ENCODE measurements at regions not wholly inside any gene's neighbourhood (a gene's known extent, or its start where the extent isn't known, plus 50 kb on each side); places are given as distances from the start of the nearest gene placed in this dataset.
A peak's percentile ranks its signal among the peaks of the same experiment; 100 is the strongest.

DNA sequence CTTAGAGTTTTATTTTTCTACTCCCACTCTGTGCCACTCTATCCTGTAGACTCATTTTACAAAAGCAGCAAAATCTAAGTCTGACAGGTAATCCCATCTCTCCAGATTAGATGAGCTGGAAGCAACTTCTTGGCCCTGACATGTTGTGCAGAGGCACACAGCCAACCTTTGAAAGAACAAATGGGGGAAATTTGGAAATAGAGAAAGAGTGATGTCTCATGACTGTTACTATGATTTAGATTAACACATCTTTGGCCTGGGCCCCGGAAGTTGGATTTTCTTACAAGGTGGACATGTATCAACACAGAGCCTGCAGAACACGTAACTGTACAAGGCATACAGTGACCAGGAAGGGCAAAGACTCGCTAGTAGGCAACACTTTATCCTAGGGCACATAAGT, 227.7 kb downstream of the MYLK4 start:
- TF ChIP-seq, protein P1, sequence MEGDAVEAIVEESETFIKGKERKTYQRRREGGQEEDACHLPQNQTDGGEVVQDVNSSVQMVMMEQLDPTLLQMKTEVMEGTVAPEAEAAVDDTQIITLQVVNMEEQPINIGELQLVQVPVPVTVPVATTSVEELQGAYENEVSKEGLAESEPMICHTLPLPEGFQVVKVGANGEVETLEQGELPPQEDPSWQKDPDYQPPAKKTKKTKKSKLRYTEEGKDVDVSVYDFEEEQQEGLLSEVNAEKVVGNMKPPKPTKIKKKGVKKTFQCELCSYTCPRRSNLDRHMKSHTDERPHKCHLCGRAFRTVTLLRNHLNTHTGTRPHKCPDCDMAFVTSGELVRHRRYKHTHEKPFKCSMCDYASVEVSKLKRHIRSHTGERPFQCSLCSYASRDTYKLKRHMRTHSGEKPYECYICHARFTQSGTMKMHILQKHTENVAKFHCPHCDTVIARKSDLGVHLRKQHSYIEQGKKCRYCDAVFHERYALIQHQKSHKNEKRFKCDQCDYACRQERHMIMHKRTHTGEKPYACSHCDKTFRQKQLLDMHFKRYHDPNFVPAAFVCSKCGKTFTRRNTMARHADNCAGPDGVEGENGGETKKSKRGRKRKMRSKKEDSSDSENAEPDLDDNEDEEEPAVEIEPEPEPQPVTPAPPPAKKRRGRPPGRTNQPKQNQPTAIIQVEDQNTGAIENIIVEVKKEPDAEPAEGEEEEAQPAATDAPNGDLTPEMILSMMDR (IDR thresholded peaks at IDR 0.05): no peak
- no peak overlapping the region for H3K27ac Mint-ChIP-seq (ENCODE audit: unreplicated experiment)
- no peak overlapping the region for H3K4me3 Mint-ChIP-seq (ENCODE audit: unreplicated experiment)
- no peak for DNase-seq (ENCODE audit: extremely low spot score, unreplicated experiment)
- peaks cover 29% of the 10 kb centered on the region for H3K9me3 Mint-ChIP-seq (ENCODE audit: unreplicated experiment)
- peaks cover 2% of the 10 kb centered on the region for H3K36me3 Mint-ChIP-seq (ENCODE audit: unreplicated experiment)
- H3K4me1 Mint-ChIP-seq (ENCODE audit: unreplicated experiment): peaks cover 33% of the 10 kb centered on the region
- no peaks in the 10 kb centered on the region for H3K27me3 Mint-ChIP-seq (ENCODE audit: unreplicated experiment)

DNA sequence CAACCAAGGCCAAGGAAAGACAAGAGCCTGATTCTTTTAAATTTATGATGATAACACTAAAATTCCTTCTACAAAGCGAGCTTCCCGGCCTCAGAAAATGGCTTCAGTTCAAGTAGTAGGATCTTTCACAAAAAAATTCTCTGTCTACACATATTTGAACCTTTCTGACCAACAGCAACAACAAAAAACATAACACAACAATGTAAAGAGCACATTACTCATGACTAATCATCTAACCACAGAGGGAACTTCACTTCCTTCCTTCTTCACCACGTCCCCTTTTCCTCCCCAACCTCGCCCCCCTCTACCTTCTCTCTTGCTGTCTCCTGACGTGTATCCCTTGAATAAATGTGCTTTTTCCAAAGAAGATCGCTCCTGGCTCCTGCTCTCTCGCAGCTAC, 228.2 kb downstream of the MYLK4 start:
- H3K9me3 Mint-ChIP-seq (ENCODE audit: unreplicated experiment): peaks cover 29% of the 10 kb centered on the region
- H3K27me3 Mint-ChIP-seq (ENCODE audit: unreplicated experiment): no peaks in the 10 kb centered on the region
- DNase-seq (ENCODE audit: extremely low spot score, unreplicated experiment): no peak
- TF ChIP-seq, protein P1 (IDR thresholded peaks at IDR 0.05): no peak
- peaks cover 33% of the 10 kb centered on the region for H3K4me1 Mint-ChIP-seq (ENCODE audit: unreplicated experiment)
- H3K4me3 Mint-ChIP-seq (ENCODE audit: unreplicated experiment): no peak overlapping the region
- H3K27ac Mint-ChIP-seq (ENCODE audit: unreplicated experiment): peak overlapping the region; percentile 39
- peaks cover 2% of the 10 kb centered on the region for H3K36me3 Mint-ChIP-seq (ENCODE audit: unreplicated experiment)

GRCh38 chr6:2517855-2518473, 232.8 kb downstream of the MYLK4 start:
- peak overlapping the region; percentile 28 for H3K27ac Mint-ChIP-seq (ENCODE audit: unreplicated experiment)
- peaks cover 2% of the 10 kb centered on the region for H3K36me3 Mint-ChIP-seq (ENCODE audit: unreplicated experiment)
- TF ChIP-seq, protein P1 (IDR thresholded peaks at IDR 0.05): no peak
- no peak overlapping the region for H3K4me3 Mint-ChIP-seq (ENCODE audit: unreplicated experiment)
- DNase-seq (ENCODE audit: extremely low spot score, unreplicated experiment): no peak
- peaks cover 33% of the 10 kb centered on the region for H3K4me1 Mint-ChIP-seq (ENCODE audit: unreplicated experiment)
- H3K27me3 Mint-ChIP-seq (ENCODE audit: unreplicated experiment): no peaks in the 10 kb centered on the region
- peaks cover 25% of the 10 kb centered on the region for H3K9me3 Mint-ChIP-seq (ENCODE audit: unreplicated experiment)

GRCh38 chr6:2517401-2517800, 233.3 kb downstream of the MYLK4 start:
- H3K27me3 Mint-ChIP-seq (ENCODE audit: unreplicated experiment): no peaks in the 10 kb centered on the region
- TF ChIP-seq, protein P1 (IDR thresholded peaks at IDR 0.05): no peak
- DNase-seq (ENCODE audit: extremely low spot score, unreplicated experiment): no peak
- no peak overlapping the region for H3K4me3 Mint-ChIP-seq (ENCODE audit: unreplicated experiment)
- H3K9me3 Mint-ChIP-seq (ENCODE audit: unreplicated experiment): peaks cover 20% of the 10 kb centered on the region
- H3K4me1 Mint-ChIP-seq (ENCODE audit: unreplicated experiment): peaks cover 29% of the 10 kb centered on the region
- peaks cover 2% of the 10 kb centered on the region for H3K36me3 Mint-ChIP-seq (ENCODE audit: unreplicated experiment)
- peak overlapping the region; percentile 28 for H3K27ac Mint-ChIP-seq (ENCODE audit: unreplicated experiment)

- DNase-seq (ENCODE audit: extremely low spot score, unreplicated experiment): no peak
- no peaks in the 10 kb centered on the region for H3K27me3 Mint-ChIP-seq (ENCODE audit: unreplicated experiment)
- H3K27ac Mint-ChIP-seq (ENCODE audit: unreplicated experiment): no peak overlapping the region
- H3K4me1 Mint-ChIP-seq (ENCODE audit: unreplicated experiment): peaks cover 23% of the 10 kb centered on the region
- peaks cover 15% of the 10 kb centered on the region for H3K9me3 Mint-ChIP-seq (ENCODE audit: unreplicated experiment)
- H3K4me3 Mint-ChIP-seq (ENCODE audit: unreplicated experiment): no peak overlapping the region
- no peaks in the 10 kb centered on the region for H3K36me3 Mint-ChIP-seq (ENCODE audit: unreplicated experiment)
- TF ChIP-seq, protein P1 (IDR thresholded peaks at IDR 0.05): no peak
Measured at GRCh38 chr6:2516059-2516458, 234.7 kb downstream of the MYLK4 start.

All from osteocyte (in vitro differentiated cells).